ENCODE measurements at regions not wholly inside any gene's neighbourhood (a gene's known extent, or its start where the extent isn't known, plus 50 kb on each side); places are given as distances from the start of the nearest gene placed in this dataset.

DNA sequence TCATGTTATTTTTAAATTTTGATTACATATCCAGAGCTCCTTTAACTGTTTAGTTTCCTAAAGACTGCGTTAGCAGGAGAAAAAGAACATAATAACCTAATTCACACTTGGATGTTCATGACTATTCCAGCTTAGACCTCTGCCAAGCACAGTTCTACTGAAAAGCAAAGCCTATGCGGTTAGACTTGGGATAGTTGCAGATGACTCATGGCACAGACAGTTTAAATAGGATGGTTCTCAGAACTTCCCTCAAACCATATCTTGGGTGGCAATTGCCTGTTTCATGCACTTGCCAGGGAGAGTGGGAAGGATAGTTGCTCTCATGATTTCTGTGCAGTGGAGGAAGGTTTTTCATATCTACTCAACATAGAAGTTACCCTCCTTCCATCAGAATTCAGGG is 149.7 kb upstream of the KLHL29 start:
- dilution Hi-C loops (cut with HindIII; ENCODE audit: low sequenced_read_pairs, unreplicated experiment) (no loop called here), in situ Hi-C loops (cut with MboI; ENCODE audit: low sequenced_read_pairs) (no loop called here), intact Hi-C loops (cut with micrococcal nuclease) (no loop called here)
- no peaks in the 10 kb centered on the region for H3K27me3 ChIP-seq (ENCODE audit: control insufficient read depth, insufficient read depth, low read length)
- H3K4me1 ChIP-seq (ENCODE audit: control insufficient read depth, insufficient read depth, low read length), result no peaks in the 10 kb centered on the region
- H3K9me1 ChIP-seq (ENCODE audit: insufficient read depth, low read length), result no peaks in the 10 kb centered on the region
- TF ChIP-seq POLR2A (IDR thresholded peaks at IDR 0.05; ENCODE audit: low read depth, low read length) (no peak), RCOR1 (IDR thresholded peaks at IDR 0.05; ENCODE audit: insufficient replicate concordance, low read length) (no peak), NFE2L2 (IDR thresholded peaks at IDR 0.05; ENCODE audit: low read depth, low read length) (no peak), MAZ (IDR thresholded peaks at IDR 0.05; ENCODE audit: borderline replicate concordance, low read depth, low read length) (no peak), CHD1 (IDR thresholded peaks at IDR 0.05; ENCODE audit: low read depth, low read length) (no peak), RFX5 (IDR thresholded peaks at IDR 0.05; ENCODE audit: low read depth, low read length) (no peak), FOS (IDR thresholded peaks at IDR 0.05; ENCODE audit: low read depth, low read length) (no peak), MXI1 (IDR thresholded peaks at IDR 0.05; ENCODE audit: borderline replicate concordance, low read depth, low read length) (no peak), MAFK (IDR thresholded peaks at IDR 0.05; ENCODE audit: low read depth, low read length) (no peak), BHLHE40 (IDR thresholded peaks at IDR 0.05; ENCODE audit: low read depth, low read length) (no peak), USF2 (IDR thresholded peaks at IDR 0.05; ENCODE audit: low read depth, low read length) (no peak)
- TF ChIP-seq, protein P1, sequence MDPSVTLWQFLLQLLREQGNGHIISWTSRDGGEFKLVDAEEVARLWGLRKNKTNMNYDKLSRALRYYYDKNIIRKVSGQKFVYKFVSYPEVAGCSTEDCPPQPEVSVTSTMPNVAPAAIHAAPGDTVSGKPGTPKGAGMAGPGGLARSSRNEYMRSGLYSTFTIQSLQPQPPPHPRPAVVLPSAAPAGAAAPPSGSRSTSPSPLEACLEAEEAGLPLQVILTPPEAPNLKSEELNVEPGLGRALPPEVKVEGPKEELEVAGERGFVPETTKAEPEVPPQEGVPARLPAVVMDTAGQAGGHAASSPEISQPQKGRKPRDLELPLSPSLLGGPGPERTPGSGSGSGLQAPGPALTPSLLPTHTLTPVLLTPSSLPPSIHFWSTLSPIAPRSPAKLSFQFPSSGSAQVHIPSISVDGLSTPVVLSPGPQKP (IDR thresholded peaks at IDR 0.05; ENCODE audit: borderline replicate concordance, low read depth, low read length), result no peak
- TF ChIP-seq, protein P2, sequence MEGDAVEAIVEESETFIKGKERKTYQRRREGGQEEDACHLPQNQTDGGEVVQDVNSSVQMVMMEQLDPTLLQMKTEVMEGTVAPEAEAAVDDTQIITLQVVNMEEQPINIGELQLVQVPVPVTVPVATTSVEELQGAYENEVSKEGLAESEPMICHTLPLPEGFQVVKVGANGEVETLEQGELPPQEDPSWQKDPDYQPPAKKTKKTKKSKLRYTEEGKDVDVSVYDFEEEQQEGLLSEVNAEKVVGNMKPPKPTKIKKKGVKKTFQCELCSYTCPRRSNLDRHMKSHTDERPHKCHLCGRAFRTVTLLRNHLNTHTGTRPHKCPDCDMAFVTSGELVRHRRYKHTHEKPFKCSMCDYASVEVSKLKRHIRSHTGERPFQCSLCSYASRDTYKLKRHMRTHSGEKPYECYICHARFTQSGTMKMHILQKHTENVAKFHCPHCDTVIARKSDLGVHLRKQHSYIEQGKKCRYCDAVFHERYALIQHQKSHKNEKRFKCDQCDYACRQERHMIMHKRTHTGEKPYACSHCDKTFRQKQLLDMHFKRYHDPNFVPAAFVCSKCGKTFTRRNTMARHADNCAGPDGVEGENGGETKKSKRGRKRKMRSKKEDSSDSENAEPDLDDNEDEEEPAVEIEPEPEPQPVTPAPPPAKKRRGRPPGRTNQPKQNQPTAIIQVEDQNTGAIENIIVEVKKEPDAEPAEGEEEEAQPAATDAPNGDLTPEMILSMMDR (conservative IDR thresholded peaks at IDR 0.05; ENCODE audit: low read depth, low read length), result no peak
- no TSS peak for BruUV-seq (replicated peaks)
- H2AK9ac ChIP-seq (replicated peaks; ENCODE audit: low read depth, low read length, poor library complexity), result no peak overlapping the region
- no peak overlapping the region for H2BK120ac ChIP-seq (ENCODE audit: low read depth, low read length)
- H4K5ac ChIP-seq (ENCODE audit: low read depth, low read length), result no peak overlapping the region
- no peak overlapping the region for H3K9ac ChIP-seq (ENCODE audit: low read depth, low read length)
- no peak overlapping the region for H4K91ac ChIP-seq (ENCODE audit: insufficient read depth, low read depth, low read length)
- ATAC-seq (ENCODE audit: low read depth), result no peak
- H3K23ac ChIP-seq (ENCODE audit: low read depth, low read length), result no peak overlapping the region
- CTCF ChIA-PET, result no interaction called here
- H3K18ac ChIP-seq (ENCODE audit: low read depth, low read length), result no peak overlapping the region
- H3K56ac ChIP-seq (ENCODE audit: extremely low read depth, insufficient read depth, low read length), result no peak overlapping the region
- H3K27ac ChIP-seq (ENCODE audit: insufficient read depth, low read length), result no peak overlapping the region
- WGBS, 2 experiments (ENCODE audit: extremely low coverage in 2 of 2, insufficient read length in 1 of 2), result no CpG with 5 or more reads among the region's 2 CpGs
- no peak overlapping the region for H3K14ac ChIP-seq (replicated peaks; ENCODE audit: low read depth, low read length)
- H2BK5ac ChIP-seq (ENCODE audit: low read depth, low read length, poor library complexity, severe bottlenecking), result no peak overlapping the region
- H3K4me2 ChIP-seq (ENCODE audit: low read depth, low read length), result no peak overlapping the region
- no peaks in the 10 kb centered on the region for H3K9me3 ChIP-seq (ENCODE audit: control insufficient read depth, insufficient read depth, low read length)
- H3K4me3 ChIP-seq (ENCODE audit: insufficient read depth, low read depth, low read length), result no peak overlapping the region
- no peak overlapping the region for H3K4ac ChIP-seq (ENCODE audit: low read depth, low read length)
- no peak overlapping the region for H2BK15ac ChIP-seq (ENCODE audit: low read depth, low read length)
- H2AK5ac ChIP-seq (ENCODE audit: low read depth, low read length), result no peak overlapping the region
- H3K79me1 ChIP-seq (ENCODE audit: low read depth in 1 of 2, low read length in 2 of 2), result no peaks in the 10 kb centered on the region
- H3K36me3 ChIP-seq (ENCODE audit: control insufficient read depth, insufficient read depth, low read length), result no peaks in the 10 kb centered on the region
- no peak overlapping the region for H4K8ac ChIP-seq (ENCODE audit: low read depth in 2 of 2, low read length in 2 of 2)
- no peaks in the 10 kb centered on the region for H4K20me1 ChIP-seq (ENCODE audit: insufficient read depth, low read length)
- POLR2A ChIA-PET (ENCODE audit: unreplicated experiment), result no interaction called here
- H2BK20ac ChIP-seq (ENCODE audit: low read depth, low read length), result no peak overlapping the region
- no peak overlapping the region for H2AFZ ChIP-seq (replicated peaks; ENCODE audit: low read length, poor library complexity)
- DNase-seq, result no peak

Data from IMR-90 (cell line).